HG03280 (cell line): ENCODE measurements at regions not wholly inside any gene's neighbourhood (a gene's known extent, or its start where the extent isn't known, plus 50 kb on each side); places are given as distances from the start of the nearest gene placed in this dataset.
A peak's percentile ranks its signal among the peaks of the same experiment; 100 is the strongest.

ENCODE experiments used
- ATAC-seq: cut with Tn5 transposase; IDR thresholded peaks from one replicate; pipeline ENCODE4 v1.9.1; 2021; ENCODE audit warnings: mild to moderate bottlenecking, moderate library complexity; ENCODE audit not compliant: unreplicated experiment

DNA sequence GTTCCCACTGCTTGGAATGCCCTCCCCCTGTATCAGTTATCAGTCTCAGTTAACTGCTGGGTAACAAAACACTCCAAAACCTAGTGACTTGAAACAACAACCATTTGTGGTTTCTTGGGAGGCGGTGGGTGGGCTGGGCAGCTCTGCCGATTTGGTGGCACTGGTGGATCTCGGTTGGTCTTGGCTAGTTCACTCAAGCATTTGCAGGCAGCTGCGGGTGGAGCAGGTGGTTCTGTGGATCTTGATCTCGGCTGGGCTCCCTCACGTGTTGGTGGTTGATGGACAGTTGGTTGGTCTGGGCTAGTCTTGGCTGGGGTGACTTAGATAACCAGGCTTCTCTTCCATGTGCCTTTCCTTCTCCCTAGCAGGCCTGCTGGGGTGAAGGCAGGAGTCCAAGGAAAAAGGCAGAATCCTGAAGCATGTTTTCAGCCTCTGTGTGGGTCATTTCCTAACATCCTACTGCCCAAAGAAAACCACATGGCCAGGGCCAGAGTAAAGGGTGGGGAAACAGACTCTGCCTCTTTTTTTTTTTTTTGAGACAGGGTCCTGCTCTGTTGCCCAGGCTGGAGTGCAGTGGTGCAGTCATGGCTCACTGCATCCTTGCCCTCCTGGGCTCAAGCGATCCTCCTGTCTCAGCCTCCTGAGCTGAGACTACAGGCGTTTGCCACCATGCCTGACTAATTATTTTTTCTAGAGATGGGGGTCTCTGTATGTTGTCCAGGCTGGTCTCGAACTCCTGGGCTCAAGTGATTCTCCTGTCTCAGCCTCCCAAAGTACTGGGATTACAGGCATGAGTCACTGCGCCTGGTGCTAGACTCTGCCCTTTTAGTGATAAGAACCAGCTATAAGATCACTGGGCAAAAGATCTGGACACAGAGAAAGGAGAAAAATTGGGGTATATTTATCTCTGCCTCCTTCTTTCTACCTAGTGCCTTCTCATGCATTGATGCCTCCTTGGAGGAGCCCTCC is 183.7 kb downstream of the RGS3 start:
- no peak for ATAC-seq

DNA sequence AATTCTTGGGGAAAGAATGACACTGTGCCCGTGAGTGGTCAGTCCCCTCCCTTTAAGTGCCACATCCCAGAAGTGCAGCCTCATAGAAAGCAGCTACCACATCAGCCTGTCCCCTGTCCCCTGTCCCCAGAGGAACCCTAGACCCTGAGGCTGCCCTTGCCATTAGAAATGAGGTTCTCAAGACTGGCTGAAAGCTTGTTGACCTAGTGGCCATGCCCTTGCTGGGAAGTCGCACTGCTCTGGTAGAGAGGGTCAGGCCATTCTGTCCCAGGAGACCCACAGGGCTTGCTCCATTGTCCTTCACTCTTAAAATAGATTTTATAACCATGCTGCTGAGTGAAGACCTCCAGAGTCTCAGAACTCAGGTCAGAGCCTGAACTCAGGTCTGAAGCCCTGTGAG is 184.5 kb downstream of the RGS3 start:
- no peak for ATAC-seq

DNA sequence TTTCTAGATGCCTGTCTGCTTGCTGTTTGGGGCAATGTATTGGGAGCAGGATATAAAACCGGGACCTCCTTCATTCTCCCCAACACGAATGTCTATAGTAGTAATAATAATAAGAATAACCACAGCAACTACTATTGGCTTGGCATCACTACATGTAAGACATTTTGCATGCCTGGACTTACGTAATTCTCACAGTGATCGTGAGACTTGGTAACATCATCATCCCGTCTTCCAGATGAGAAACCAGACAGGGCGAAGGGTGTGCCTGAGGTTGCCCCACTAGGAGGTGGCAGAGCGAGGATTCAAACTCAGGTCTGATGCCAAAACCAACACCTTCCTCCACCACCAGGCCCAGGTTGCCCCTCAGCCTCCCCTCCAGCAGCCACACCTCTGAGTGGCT is 185.1 kb downstream of the RGS3 start:
- no peak for ATAC-seq

- ATAC-seq: no peak
Measured at GRCh38 chr9:113649054-113649453, 185.5 kb downstream of the RGS3 start.

DNA sequence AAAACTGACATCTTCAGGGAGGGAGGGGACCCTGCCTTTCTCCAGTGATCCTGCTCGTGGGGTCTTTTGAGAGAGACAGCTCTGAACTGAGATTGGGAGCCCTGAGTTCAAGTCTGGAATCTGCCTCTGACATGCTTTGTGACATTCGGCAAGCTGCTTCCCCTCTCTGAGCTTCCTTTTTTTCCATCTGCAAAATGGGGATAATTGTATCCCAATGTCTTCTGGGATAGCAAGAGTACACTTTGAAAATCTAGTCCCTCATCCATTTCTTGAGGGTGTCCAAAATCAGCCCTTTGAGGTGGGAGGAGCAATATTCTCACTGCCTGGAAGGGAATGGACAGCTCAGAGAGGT is 186.3 kb downstream of the RGS3 start:
- ATAC-seq: no peak

DNA sequence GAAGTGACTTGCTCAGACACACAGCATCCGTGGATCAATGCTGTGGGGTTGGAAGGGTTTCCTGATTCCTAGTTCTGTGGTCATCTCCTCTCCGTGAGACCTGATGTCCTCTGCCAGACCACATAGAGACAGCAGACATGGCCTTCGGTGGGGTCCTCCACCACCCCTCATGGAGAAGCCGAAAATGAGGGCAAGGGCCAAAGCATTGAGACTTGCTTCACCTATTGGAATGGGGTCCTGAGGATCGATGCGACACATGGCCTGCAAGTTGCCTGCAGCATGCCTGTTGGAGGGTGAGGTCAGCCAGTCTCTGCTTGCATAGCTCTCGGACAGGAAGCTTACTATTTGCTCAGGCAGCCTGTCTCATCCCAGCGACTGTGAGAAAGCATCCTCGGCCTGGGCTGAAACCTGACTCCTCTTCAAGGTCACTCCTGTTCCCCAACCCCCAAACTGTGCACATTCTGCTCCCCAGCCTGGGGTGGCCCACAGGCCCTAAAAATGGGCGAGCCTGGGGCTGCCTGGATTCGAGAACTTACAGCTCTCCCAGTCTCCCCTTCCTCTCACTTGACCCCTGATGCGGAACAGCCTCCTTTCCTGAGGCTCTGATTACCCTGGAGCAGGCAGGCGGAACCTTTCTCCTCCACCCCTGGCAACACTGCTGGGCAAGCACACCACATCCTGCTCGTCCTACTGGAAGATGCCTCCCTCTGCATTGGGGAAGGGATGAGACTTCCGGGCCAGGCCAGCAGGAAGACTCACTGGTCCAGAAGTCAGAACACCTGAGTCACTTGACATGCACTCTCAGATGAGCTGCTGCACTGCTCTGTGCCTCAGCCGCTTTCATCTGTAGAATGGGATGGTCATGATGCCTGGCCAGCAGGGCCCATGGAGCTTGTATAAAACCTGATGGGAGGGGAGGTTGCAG is 186.9 kb downstream of the RGS3 start:
- no peak for ATAC-seq

DNA sequence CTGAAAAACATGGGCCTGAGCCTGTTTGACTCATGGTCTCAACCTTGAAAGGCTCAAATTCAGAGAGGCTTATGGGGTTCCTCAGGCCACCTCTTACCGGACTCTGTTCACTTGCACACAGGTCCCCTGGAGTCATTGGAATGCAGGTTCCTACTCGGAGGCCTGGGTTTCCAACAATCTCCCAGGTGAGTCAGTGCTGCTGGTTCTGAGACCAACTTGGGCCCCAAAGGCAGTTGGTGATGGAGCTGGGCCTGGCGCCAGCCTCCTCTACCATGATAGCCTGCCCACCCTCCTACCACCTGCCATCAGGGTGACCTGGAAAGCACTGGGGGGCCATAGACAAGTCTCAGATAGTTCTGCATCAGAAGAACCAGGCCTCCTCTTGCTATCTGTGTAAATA is 188.4 kb downstream of the RGS3 start:
- no peak for ATAC-seq

DNA sequence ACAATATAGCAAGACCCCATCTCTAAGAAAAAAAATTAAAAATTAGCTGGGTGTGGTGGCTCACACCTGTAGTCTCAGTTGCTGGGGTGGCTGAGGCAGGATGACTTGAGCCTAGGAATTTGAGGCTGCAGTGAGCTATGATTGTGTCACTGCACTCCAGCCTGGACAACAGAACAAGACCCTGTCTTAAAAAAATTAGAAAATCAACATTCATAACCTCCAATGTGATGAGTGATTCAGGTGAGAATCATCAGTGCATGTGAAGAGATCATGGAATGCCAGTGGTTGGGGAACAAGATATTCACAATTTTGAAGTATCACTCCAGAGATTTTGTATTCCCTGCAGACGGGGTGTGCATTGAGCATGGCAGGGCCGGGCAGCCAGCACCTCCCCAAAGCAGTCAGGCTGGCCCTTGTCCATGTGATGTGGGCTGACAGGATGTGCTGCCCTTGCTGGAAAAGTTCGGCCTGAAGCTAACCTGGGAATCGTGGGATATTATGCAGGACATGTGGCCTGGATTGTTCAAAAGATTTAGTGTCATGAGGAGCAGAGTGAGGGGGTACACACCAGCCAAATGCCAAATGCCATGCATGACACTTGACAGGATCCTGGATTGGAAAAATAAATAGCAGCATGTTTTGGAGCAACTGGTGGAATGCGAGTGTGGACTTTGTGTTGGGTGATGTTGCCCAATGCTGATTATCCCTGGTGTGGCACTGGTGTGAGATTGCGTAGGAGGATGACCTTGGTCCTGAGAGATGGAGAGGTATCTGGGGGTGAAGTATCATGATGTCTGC is 189.0 kb downstream of the RGS3 start:
- no peak for ATAC-seq

- ATAC-seq: no peak
Measured at GRCh38 chr9:113653746-113654604, 190.4 kb downstream of the RGS3 start.

DNA sequence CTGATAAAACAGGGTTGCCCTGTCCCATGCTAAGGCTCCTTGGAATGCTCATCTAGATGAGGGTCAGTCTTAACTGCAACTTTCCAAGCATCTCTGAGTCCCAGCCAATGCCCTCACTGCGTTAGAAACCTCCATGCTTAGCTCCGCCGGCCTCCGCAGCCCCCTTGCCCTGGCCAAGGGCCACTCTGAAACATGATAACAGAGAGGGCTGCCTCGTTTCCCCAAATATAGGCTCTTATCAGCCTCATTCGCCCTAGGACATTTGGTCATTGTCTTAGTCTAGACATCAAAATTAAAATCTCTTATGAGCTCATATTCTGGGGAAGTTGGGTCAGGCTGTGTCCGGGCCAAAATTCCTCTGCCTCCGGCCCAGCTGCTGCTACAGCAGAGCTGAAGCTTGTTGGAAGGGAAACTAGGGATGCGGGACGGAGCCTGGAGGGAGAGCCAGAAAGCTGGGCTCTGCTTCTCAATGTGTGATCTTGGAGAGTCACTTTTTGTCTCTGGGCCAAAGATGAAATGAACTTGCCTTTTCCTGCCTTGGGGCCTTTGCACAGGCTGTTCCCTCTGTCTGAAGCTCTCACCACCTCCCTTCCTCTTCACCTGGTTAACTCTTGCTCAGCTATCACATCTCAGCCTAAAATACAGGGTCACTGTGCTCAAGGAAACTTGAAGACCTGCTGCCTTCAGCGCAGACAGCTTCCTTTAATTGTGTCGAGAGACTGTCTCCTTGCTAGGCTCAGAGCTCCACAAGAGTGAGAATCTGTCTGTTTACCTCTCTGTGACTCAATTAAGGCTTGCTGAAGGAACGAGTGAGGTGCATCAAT is 191.3 kb downstream of the RGS3 start:
- ATAC-seq: no peak

DNA sequence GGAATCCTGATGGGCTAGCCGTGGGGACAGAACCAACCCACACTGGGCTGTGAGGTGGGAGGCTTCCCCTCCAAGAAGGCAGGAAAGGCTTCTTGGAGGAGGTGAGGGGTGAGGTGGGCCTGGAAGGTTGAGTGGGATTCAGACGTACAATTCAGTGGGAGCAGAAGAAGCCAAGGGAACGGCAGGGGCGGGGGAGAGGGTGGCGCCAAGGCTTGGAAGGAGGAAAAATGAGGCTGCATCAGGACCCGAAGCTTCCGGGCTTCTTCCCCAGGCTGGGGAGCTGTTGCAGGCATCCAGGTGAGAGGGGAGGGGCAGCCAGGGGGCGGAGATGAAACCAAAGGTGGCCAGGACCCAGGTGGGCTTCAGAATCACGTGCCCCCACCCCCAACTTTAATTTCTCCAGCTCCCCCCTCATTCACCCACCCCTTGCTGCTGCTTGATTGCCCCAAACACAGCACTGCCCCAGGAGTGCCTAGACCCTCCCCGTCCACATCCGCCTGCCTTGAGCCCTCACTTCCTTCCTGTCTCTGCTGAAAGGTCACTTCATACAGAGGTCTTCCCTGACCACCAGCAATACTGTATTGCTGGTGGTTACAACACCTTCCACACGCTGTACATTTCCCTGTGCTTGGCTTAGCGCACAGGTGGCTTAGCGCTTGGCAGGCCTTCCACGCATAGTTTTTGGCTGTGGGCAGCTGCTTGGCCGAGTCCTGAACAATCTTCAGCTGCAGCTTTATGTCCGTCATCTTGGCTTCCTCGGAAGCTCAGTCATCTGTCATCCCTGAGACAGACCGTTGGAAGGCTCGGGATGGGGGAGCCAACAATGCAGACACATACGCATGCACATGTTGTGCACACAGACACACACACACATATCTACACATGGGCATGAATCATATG is 193.5 kb downstream of the RGS3 start:
- no peak for ATAC-seq

DNA sequence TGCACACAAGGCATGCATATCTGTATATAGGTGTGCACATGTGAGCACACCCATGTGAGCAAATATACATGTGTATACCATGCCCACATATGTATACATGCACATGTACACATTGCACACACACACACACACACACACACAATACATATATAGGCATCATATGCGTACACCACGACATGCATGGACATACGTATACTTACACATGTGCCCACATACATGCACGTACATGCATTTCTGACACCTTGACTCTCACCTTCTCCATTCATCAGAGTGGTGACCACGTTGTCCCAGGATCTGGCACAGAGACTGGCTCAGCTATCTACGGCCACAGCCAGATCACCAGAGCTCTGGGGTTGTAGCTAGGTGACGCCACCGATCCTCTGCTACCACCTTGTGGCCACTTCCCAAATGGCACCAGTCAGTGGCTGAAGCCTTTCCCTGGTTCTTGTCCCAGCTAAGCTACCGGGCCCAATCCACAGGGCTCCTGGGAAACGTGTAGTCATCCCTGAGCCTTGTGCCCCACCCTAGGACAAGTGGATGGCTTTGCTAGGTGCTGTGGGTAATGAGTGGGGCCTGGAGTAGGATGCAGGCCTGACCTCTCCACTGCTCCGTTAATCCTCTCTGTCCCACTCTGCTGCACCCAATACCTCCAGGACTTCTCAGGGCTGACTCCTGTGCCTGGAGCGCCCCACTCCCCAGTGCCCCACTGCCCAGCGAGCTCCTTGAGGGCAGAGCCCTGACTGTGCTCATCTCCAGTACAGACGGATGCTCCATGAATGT is 194.4 kb downstream of the RGS3 start:
- ATAC-seq: peak; percentile 75

DNA sequence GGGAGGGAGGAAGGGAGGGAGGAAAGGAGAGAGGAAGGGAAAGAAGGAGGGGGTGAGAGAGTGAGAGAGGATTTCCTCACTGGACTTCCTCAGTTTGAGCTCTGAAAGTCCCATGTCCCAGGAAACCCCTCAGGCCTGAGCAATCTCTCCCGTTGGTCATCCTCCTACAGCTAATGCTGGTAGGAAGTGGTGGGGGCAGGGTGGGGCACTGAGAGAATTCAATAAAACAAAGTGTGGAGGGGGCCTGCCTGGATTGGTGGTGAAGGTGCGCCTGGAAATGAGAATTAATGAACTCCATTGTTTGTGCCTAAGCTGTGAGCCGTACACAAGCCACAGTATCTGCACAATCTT is 195.0 kb downstream of the RGS3 start:
- no peak for ATAC-seq

GRCh38 chr9:113659039-113659438 is 195.5 kb downstream of the RGS3 start:
- ATAC-seq: no peak

- ATAC-seq: no peak
Measured at GRCh38 chr9:113659740-113660139, 196.2 kb downstream of the RGS3 start.

- ATAC-seq: no peak
Measured at GRCh38 chr9:113660196-113660595, 196.7 kb downstream of the RGS3 start.

- ATAC-seq: no peak
Measured at GRCh38 chr9:113661074-113661473, 197.5 kb downstream of the RGS3 start.
